ENCODE measurements at regions not wholly inside any gene's neighbourhood (a gene's known extent, or its start where the extent isn't known, plus 50 kb on each side); places are given as distances from the start of the nearest gene placed in this dataset.

- BruUV-seq (replicated peaks): no TSS peak
- ChIA-PET POLR2A (interaction anchor here (0.8 to 1.4 kb wide), 2 partner anchors 8 to 20 kb away, joined by 3 read pairs; no protein-coding TSS in a partner anchor), CTCF (interaction anchor here (0.6 kb wide), 1 partner anchor 444 kb away, joined by 3 read pairs; no protein-coding TSS in a partner anchor)
- Mint-ChIP-seq H3K9me3 (ENCODE audit: unreplicated experiment) (no peaks in the 10 kb centered on the region), H3K27ac (ENCODE audit: low read depth, unreplicated experiment) (no peak overlapping the region), H3K36me3 (ENCODE audit: insufficient read depth, unreplicated experiment) (no peaks in the 10 kb centered on the region), H3K27me3 (ENCODE audit: insufficient read depth, unreplicated experiment) (no peaks in the 10 kb centered on the region), H3K4me1 (ENCODE audit: insufficient read depth, unreplicated experiment) (no peaks in the 10 kb centered on the region), H3K4me3 (ENCODE audit: unreplicated experiment) (no peak overlapping the region)
- TF ChIP-seq CTCF (IDR thresholded peaks at IDR 0.05; ENCODE audit: unreplicated experiment): no peak
- intact Hi-C loops (cut with micrococcal nuclease): no loop called here
- DNase-seq (ENCODE audit: unreplicated experiment): no peak
These were observed 450.5 kb upstream of the MAF start for GRCh38 chr16:80051040-80051439.

- Mint-ChIP-seq H3K9me3 (ENCODE audit: unreplicated experiment) (no peaks in the 10 kb centered on the region), H3K4me3 (ENCODE audit: unreplicated experiment) (no peak overlapping the region), H3K27me3 (ENCODE audit: insufficient read depth, unreplicated experiment) (peaks cover 5% of the 10 kb centered on the region), H3K27ac (ENCODE audit: low read depth, unreplicated experiment) (no peak overlapping the region), H3K36me3 (ENCODE audit: insufficient read depth, unreplicated experiment) (no peaks in the 10 kb centered on the region), H3K4me1 (ENCODE audit: insufficient read depth, unreplicated experiment) (no peaks in the 10 kb centered on the region)
- DNase-seq (ENCODE audit: unreplicated experiment): no peak
- ChIA-PET CTCF (interaction anchor here (0.6 to 1.3 kb wide), 2 partner anchors 8 to 1683 kb away, joined by 3 read pairs; no protein-coding TSS in a partner anchor), POLR2A (no interaction called here)
- no peak for TF ChIP-seq CTCF (IDR thresholded peaks at IDR 0.05; ENCODE audit: unreplicated experiment)
- BruUV-seq (replicated peaks): no TSS peak
- intact Hi-C loops (cut with micrococcal nuclease): no loop called here
These were observed 447.7 kb upstream of the MAF start for GRCh38 chr16:80048250-80048649.

GRCh38 chr16:80047842-80048241 is 447.3 kb upstream of the MAF start:
- Mint-ChIP-seq H3K36me3 (ENCODE audit: insufficient read depth, unreplicated experiment) (no peaks in the 10 kb centered on the region), H3K4me1 (ENCODE audit: insufficient read depth, unreplicated experiment) (no peaks in the 10 kb centered on the region), H3K4me3 (ENCODE audit: unreplicated experiment) (no peak overlapping the region), H3K27ac (ENCODE audit: low read depth, unreplicated experiment) (no peak overlapping the region), H3K27me3 (ENCODE audit: insufficient read depth, unreplicated experiment) (peaks cover 9% of the 10 kb centered on the region), H3K9me3 (ENCODE audit: unreplicated experiment) (no peaks in the 10 kb centered on the region)
- no peak for DNase-seq (ENCODE audit: unreplicated experiment)
- TF ChIP-seq CTCF (IDR thresholded peaks at IDR 0.05; ENCODE audit: unreplicated experiment): no peak
- intact Hi-C loops (cut with micrococcal nuclease): no loop called here
- no TSS peak for BruUV-seq (replicated peaks)
- CTCF ChIA-PET: interaction anchor here (1.3 kb wide), 1 partner anchor 1683 kb away, joined by 3 read pairs; no protein-coding TSS in a partner anchor
- POLR2A ChIA-PET: no interaction called here

GRCh38 chr16:80046848-80047247 is 446.3 kb upstream of the MAF start:
- H3K27me3 Mint-ChIP-seq (ENCODE audit: insufficient read depth, unreplicated experiment): peaks cover 16% of the 10 kb centered on the region
- H3K36me3 Mint-ChIP-seq (ENCODE audit: insufficient read depth, unreplicated experiment): no peaks in the 10 kb centered on the region
- no peak for TF ChIP-seq CTCF (IDR thresholded peaks at IDR 0.05; ENCODE audit: unreplicated experiment)
- BruUV-seq (replicated peaks): no TSS peak
- intact Hi-C loops (cut with micrococcal nuclease): no loop called here
- ChIA-PET POLR2A (interaction anchor here (0.6 to 0.7 kb wide), 2 partner anchors 10 to 13 kb away, joined by 3 to 4 read pairs; no protein-coding TSS in a partner anchor), CTCF (interaction anchor here (1.3 kb wide), 1 partner anchor 1684 kb away, joined by 3 read pairs; no protein-coding TSS in a partner anchor)
- DNase-seq (ENCODE audit: unreplicated experiment): no peak
- no peaks in the 10 kb centered on the region for H3K4me1 Mint-ChIP-seq (ENCODE audit: insufficient read depth, unreplicated experiment)
- H3K4me3 Mint-ChIP-seq (ENCODE audit: unreplicated experiment): no peak overlapping the region
- no peak overlapping the region for H3K27ac Mint-ChIP-seq (ENCODE audit: low read depth, unreplicated experiment)
- no peaks in the 10 kb centered on the region for H3K9me3 Mint-ChIP-seq (ENCODE audit: unreplicated experiment)

All from MCF 10A (cell line).